H1 (cell line): ENCODE measurements at regions not wholly inside any gene's neighbourhood (a gene's known extent, or its start where the extent isn't known, plus 50 kb on each side); places are given as distances from the start of the nearest gene placed in this dataset.

Source experiments
- CEBPB ChIP-seq: IDR thresholded peaks from 2 replicates; pipeline ENCODE4 v1.6.1; 2012; ENCODE audit warnings: low read depth, low read length
- CHD7 ChIP-seq: fragments of 300-600 bp; sonication (generic); IDR thresholded peaks from 2 replicates; pipeline ENCODE4 v1.7.1; 2012; ENCODE audit warnings: low read length, moderate library complexity, mild to moderate bottlenecking, inconsistent platforms; ENCODE audit not compliant: insufficient replicate concordance
- CTBP2 ChIP-seq: IDR thresholded peaks from 2 replicates; pipeline ENCODE4 v1.7.0; 2011; ENCODE audit warnings: borderline replicate concordance, mild to moderate bottlenecking, moderate library complexity, mixed read lengths, low read length; ENCODE audit not compliant: insufficient read depth, insufficient read length
- E2F6 ChIP-seq: IDR thresholded peaks from 2 replicates; pipeline ENCODE4 v1.6.1; 2012; ENCODE audit warnings: inconsistent platforms
- USF2 ChIP-seq: IDR thresholded peaks from 2 replicates; pipeline ENCODE4 v1.6.1; 2011; ENCODE audit warnings: low read length, improper control_type of control experiment
- YY1 ChIP-seq: IDR thresholded peaks from 2 replicates; pipeline ENCODE4 v1.6.1; 2011; ENCODE audit warnings: low read depth, mild to moderate bottlenecking, low read length

- TF ChIP-seq CHD7 (no peak), YY1 (no peak), CTBP2 (no peak), E2F6 (no peak), USF2 (no peak), CEBPB (no peak)
- TF ChIP-seq, all 59 proteins: peak for 0
Observed at GRCh38 chr5:81898403-81898802, 73.4 kb upstream of the ATG10 start (continued).
